ENCODE measurements at regions not wholly inside any gene's neighbourhood (a gene's known extent, or its start where the extent isn't known, plus 50 kb on each side); places are given as distances from the start of the nearest gene placed in this dataset.

DNA sequence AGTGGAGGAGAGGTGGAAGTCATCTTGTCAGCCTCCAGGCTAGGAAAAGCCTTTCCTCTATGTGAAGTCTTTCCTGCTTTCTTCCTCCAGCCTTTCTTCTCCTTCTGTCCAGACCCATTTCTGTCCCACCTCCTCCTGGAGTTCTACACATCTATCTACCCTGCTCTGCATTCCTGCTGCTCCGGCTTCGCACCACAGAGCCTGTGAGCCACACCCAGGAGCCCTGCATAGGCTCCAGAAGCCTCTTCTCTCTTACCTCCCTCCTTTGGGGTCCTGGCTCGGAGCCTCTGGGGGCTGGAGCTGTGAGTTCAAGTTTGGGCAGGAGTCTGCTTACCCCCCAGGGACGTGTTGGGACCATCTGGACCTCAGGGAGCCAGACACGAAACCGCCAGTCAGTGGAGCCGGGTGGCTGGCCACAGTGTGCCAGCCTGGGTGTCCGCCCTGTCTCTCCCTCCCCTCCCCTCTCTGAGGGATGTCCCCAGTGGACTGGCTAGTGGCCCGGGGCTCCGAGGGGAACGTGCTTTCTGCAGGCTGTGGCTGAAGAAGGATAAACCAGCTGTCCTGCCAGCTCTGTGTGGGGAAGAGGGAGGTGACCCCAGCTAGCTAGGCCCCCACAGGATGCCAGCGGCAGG, 99.2 kb downstream of the VEGFA start:
- DNase-seq (ENCODE audit: low spot score) = no peak

DNA sequence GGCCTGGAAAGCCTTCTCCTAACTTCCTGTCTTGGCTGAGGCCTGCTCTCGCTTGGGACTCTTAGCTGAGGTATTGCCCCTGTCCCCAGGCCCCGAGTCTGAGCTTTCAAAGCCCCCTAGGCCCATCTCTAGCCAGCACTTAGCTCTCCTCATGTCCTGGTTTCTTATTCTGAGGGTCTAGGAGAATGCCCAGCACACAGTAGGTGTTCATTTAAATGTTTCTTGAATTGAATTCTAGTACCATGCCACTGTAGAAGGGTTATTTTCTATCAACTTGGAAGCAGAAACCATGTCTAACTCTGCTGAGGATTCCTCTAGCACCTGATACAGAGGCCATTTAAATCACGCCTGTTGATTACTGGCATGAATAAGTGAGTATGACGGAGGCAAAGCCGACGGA, 98.5 kb downstream of the VEGFA start:
- no peak for DNase-seq (ENCODE audit: low spot score)

DNA sequence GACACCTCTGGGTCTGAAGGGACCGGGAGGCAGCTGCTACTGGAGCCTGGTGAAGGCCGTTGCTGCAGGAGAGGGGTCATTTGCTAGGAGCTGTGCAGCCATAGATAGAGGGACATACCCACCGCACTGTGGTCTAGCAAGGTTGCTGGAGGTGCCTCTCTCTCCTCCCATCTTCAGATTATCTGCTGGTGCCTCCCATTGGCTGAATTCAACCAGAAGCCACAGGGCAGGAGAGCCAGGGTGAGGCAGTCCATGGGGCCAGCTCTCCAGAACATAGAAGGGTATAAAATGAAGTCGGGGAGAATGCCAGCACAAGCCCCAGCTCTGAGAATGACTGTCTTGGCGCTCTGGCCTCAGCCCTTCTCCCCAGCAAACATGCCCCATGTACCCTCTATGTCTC, 98.0 kb downstream of the VEGFA start:
- DNase-seq (ENCODE audit: low spot score) = no peak

DNA sequence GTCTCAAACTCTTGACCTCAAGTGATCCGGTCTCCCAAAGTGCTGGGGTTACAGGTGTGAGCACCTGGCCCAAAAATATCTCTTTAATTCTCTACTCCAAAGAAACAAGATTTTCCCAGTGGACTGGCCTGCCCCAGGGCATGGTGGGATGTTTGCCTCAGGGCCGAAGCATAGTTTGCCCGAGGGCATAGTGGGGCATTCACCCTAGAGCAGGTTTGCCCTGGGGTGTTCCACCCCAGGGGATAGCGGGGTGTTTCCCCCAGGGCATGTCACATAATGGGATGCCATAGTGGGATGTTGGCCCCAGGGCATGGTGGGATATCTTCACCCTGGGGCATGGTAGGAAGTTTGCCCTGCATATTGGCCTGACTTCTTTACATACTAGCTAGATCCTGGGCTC, 97.2 kb downstream of the VEGFA start:
- no peak for DNase-seq (ENCODE audit: low spot score)

DNA sequence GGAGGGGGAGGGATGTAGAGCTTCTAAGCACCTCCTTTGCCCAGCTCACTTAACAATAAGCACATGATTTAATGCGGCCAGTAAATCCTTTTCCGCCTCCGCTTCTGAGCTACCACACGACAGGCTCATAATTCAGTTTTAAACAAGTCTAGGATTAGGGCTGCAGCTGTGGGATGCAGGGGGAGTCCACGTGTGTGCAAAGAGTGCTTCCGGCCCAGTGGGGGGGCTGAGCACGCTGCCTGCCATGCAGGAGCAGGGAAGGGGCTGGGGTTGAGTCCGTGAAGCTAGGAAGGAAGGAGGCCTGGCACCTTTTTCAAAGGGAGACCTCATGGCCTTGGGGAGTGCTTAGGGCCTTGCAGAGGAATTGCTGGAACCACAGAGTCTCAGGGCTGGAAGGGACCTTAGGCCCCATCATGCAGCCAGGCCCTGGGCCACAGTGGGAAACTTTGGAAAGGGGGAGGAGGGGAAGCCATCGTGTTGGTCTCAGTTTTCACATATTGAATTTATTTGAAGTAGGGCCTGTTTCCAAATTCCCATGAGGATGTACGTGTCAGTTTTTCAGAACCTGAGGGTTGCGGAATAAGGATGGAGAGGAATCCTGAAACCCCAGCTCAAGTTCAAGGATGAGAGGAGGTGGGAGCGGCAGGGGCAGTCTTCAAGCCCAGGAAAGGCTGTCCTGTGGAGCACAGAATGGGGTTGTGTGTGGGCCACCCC, 96.1 kb downstream of the VEGFA start:
- no peak for DNase-seq (ENCODE audit: low spot score)

DNA sequence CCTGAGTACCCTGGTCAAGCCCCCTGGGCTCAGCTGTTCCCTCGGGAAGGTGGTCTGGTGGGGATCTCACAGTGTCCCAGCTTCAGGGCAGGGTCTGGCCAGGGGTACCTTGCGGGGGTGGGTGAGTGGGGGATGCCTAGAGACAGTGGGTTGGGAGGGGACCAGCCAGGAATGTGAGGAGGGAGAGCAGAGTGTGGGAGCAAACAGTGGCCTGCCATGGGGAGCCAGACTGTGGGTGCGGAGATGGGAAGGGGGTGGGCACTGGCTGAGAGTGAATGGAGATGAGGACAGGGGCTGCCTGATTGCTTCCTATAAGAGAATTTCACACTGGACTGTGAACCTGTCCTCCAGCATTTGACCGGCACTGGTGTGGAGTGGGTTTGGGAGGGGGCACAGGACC, 95.1 kb downstream of the VEGFA start:
- no peak for DNase-seq (ENCODE audit: low spot score)

DNA sequence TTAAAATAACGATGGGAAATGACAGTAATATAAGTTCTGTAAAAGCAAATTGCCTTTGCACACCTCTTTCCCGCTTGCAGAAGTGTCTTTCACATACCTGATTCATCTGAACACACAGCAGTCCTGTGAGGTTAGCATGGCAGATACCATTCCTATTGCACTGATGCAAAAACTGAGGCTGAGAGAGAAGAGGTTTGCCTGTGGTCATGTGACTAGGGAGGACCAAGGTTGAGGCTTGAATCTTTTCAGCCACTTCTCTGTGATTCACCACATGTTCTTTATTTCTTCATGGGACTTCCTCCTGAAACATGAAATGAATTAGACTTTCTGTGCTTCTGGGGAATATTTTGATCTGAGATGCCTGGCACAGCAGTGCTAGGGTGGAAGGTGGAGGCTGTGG, 92.9 kb downstream of the VEGFA start:
- DNase-seq (ENCODE audit: low spot score) = no peak

DNA sequence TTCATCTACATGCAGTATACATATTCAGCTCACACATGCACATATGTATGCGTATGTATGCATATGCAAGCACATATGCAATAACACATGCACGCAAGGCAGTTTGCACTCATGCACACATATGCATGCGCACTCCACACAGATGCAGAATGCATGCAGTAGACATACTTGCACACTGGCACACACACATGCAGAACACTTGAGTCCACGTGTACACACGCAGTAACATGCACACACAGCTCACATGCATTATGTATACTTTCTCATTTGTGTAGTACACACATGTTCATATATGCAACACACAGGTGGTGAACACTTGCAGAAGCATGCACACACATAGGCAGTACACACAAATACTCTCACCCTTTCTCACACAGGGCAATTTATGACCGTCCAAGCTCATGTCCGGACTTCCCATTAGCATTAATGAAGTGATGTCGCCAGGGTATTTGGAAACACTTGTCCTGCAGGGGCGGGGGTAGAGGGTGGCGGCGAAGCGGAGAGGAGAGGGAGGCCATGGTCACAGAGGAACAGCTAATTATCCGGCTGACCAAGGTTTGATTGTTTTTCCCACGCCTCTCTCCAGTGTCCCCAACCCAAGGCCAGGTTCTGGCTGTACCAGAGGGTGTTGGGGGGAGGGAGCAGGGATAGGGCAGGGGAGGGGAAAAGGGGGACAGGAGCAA, 91.3 kb downstream of the VEGFA start:
- no peak for DNase-seq (ENCODE audit: low spot score)

DNA sequence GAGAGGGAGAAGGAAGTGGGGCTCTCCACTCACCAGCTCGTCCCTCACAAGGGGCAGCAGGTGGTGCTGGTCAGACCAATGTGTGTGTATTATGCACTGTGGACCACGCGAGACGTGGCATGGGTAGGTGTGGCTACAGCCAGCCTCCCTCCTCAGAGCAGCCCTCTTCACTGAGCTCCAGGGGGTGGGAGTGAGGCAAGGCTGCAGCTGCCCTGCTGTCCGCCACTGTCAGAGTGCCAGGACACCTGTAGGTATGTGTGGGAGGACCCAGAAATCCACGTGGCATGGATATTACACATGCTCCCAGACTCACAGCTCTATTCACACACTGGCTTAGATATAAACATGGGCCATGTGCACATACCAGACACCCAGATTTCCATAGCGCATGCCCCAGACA, 90.3 kb downstream of the VEGFA start:
- DNase-seq (ENCODE audit: low spot score) = no peak

DNA sequence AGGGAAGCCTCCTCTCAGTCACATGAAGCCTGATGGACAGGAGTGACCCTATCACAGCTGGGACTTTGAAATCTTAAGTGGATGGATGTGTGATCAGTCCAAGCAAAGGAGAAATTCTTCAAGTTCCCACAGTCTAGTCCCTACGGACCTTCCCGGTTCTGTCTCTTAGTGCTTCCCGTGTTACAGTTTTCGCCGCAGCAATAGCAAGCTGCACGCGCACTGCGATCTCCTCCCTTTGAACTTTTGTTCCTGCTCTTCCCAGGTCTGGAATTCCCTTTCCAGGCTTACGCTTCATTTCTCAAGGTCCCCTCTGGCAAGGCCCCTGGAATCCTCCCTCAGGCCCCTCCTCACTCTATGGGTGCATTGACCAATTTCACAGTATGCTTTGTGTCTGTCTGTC, 89.2 kb downstream of the VEGFA start:
- no peak for DNase-seq (ENCODE audit: low spot score)

DNA sequence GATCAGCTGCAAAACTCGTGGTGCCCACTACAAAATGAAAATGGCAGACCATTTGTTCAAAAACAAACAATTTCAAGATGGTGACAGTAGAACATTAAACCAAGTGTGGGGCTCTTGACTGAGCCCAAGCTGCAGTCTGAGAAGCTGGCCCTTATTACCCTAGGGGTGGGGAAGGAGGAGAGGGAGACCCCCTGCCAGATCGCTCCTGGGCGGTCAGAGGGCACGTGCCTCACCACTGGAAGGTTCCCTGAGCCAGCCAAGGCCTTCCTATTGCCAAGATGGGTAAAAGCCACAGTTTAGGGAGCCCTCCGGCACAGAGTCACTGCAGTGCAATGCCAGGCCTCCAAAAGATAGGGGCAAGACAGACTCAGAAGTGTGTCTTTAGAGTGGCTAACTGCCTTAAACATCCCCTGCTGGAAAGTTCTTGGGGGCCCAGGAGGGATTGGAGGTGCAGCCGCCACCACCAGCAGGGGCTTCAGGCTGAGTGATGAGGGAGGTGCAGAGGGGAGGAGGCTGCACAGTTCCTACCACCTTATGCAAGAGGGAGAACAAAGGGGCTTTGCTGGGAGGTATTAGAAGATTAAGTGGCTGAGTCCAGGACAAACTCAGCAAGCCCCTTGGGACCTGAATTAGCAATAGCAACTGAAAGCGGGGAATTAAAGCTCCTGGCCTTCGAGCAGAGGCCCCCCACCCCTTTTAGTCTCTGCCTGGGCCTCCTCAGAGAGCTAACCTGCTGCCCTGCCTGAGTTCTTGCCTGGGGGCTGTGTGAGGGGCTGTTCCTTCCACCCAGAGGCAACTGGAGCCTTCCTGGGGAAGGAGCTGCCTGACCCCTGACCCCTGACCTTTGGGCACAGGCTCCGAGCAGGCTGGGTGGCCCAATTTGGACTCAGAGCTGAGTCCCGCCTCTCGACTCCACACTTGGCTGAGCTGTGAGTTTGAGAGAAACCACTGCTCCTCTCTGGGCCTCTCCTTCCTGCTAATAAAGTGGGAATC, 88.4 kb downstream of the VEGFA start:
- DNase-seq (ENCODE audit: low spot score) = peak; percentile 94

DNA sequence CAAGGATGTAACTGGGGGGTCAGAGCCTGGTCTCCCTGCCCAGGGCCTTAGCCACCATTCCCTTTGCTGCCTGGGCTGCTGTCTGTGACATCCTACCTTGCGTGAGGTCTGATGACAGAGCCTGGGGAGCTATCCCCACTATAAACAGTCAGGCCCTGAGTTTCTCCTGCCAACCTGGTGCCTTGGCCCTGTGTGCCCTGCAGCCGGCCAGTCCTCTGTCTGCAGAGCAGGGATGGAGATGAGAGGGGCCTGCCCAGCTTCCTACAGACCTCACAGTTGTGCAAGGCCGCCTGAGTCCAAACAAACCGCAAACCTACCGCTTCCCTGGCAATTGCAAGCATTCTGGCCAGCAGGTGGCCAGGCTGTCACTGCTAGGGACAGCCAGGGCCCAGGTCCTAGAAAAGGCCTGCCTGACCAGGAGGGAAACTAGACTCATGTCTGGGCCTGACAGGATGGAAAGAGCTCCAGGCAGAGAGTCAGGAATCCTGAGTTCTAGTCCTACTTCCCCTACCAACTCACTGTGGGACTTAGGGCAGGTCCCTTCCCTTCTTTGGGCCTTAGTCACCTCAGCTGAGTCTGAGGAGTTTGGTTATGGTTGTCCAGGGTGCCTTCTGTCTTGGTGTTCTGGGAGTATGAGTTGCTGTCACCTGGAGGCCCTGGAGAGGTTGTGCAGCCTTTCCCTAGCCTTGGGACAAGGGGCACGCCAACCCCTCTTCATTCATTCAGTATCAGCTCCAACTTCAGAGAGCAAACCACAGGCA, 86.2 kb downstream of the VEGFA start:
- DNase-seq (ENCODE audit: low spot score) = no peak

DNA sequence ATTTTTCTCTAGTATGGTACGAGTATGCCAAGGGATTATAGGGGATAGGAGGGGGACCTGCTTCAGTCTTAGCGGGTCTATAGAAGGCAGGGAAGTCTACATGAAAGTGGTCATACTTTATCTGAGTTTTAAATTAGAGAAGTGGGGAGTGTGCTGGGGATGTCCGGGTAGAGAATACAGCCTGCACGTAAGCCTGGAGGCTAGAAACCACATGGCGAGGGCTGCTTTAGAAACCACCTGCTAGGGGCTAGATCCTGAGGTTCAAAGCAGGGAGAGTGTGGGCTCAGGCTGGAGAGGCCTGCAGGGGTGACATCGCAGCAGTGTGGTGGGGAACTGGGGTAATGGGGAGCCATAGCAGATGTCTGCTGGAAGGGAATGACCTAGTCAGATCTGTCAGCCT, 85.2 kb downstream of the VEGFA start:
- no peak for DNase-seq (ENCODE audit: low spot score)

DNA sequence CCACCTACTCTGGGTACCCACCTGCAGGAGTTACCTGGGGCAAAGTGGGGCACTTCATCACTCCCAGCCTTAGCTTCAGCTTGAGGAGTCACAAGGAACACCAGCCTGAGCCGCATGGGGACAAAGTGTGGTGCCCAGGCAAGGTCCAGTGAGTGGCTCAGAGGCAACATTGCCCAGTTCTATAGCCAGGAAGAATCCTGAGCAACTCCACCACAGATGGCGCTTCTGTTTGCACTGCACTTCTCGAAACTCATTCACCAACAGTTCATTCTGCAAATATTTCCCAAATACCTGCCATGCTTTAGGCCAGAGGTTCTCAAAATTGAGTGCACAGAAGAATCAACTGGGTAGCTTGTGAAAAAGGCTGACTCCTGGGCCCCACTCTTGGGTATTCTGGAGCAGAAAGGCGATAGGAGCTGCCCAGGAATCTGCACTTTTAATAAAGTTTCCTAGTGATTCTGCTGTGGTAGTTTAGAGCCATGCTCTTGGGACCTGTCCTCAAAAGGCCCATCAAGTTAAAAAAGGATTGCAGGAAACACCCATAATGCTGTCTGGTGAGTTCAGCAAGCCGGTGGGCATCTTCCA, 83.1 kb downstream of the VEGFA start:
- DNase-seq (ENCODE audit: low spot score) = no peak

DNA sequence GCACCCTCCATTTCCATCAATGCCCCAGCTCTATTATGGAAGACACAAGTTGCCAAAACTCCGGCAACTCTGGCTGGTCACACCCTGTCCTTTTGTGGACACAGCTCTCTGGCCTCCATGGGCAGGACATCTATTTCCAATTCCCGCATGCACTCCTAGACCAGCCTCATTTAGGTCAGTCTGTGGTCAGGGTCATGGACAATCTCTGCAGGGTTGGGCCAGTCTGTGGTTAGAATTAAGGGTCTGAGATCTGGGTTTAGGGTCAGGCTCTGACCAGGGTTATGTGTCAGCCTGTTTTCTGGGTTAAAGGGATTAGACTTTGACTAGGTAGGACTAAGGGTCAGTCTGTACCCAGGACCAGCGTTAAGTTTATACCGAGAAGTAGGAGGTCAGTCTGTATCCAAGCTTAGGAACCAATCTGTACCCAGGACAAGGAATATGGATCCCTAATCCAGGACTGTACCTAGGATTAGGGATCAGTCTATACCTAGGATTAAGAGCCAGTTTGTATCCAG, 82.4 kb downstream of the VEGFA start:
- DNase-seq (ENCODE audit: low spot score) = no peak

DNA sequence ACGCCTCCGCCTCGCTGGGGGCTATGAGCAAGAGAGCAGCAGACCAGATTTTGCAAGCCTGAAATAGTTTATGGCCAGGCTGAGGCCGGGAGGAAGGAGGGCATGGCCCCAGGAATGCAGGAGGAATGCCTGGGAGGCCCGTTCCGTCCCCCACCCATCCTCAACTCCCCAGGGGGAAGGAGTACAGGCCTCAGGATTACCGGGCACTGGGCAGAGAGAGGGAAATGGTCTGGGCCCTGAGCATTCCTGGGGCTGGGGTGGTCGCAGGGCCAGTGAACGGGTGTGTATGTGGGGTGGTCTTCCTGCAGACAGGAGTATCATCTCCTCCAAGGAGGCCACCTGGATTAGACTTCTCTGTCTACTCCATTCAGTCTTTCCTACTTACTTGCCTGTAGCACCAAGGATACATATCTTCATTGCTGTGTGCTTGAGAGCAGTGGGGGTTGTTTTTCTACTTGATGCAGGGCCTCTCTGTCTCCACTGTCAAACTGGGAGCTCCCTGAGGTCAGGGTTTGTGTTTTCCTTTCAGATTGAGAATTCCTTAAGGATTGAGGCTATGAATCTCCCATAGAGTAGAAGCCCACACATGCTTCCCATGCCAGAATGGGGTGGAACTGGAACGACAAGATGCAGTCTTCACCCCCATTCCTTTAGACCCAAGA, 81.3 kb downstream of the VEGFA start:
- DNase-seq (ENCODE audit: low spot score) = no peak

DNA sequence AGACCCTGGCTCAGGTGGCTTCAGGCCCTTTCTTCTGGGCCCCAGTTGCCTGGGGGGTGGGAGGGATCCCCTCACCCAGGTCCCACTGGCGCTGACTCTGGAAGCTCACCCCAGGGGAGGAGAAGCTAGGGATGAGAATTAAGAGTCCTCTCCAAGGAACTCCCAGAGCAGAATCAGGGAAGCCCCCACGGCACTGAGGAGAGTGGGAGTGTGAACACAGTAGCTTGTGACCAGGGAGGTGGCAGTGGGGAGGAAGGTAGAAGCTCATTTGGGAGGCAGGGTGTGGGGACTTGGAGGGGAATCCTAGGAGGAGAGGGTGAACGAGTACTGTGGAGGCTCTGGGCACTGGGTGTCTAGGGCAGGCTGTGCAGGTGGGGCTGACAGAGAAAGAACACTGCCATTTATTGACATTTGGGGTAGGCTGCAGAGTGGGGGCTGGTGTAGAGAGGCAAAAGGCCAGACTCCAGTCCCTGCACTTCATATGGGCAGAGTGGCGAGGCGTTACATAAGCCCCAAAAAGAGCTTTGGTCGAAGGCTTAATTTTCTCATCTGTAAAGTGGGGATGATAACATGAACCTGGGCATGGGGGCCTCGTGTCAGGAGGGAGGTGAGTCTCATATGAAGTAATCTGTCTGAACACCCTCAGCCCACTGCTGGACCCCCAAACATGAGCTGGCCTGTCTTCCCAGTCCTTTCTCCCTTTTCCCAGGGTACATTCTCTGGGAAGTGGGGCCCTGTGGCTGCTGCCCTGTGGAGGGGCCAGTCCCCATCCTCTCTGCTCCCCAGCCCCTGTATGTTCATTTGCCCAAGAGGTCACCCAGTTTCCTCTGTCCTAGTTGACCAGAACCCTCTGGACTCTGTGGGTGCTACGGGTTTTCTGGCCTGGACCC, 80.5 kb downstream of the VEGFA start:
- DNase-seq (ENCODE audit: low spot score) = no peak

DNA sequence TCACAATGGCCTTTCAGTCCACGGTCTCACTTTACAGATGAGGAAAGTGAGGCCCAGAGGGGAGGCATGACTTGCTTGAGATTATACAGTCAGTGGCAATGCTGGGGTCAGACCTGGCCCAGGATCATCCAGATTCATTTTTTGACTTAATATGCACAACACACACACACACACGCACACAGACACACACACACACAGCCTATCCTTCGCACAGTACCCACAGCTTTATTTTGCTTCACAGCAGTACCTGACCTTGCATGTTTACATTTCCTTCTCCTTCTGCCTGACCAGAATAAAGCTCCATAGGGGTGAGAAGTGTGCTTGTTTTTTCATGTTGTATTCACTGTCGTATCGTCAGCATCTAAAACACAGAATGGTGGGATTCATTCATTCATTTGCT, 79.8 kb downstream of the VEGFA start:
- DNase-seq (ENCODE audit: low spot score) = no peak

DNA sequence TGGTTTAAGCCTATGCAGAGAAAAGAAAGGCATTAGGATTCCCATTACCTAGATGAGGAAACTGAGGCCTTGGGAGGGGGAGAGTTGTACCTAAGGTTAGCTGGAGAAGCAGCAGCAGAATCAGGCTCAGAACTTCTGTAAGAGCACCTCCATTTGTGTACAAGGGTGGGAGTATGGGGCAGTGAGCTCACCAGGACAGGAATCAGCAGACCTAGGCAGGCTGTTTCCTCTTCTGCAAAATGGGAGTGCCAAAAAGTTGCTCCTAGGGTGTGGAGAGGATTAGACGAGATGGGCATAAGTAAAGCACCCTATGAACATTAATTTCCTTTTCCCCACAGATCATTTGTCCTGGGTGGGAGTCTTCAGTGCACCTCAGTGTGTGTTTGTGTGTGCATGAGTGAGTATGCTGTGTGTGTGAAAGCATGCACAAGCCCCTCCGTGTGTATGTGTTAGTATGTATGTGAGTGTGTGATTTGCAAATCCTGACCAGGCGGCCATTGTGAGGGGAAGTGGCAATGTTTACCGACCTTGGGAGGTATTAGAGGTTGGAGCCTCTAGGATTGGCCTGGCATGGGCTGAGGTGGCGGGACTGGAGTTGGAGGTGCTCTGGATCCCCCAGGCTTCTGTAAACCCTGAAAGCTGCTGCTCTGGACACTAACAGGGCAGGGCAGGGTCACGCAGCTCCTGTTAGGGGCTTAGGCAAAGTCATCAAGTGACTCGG, 78.8 kb downstream of the VEGFA start:
- peak; percentile 42 for DNase-seq (ENCODE audit: low spot score)
